Neural progenitor cell (in vitro differentiated cells): ENCODE measurements at regions not wholly inside any gene's neighbourhood (a gene's known extent, or its start where the extent isn't known, plus 50 kb on each side); places are given as distances from the start of the nearest gene placed in this dataset.

ENCODE experiments used
- CTCF ChIP-seq: fragments of 200-600 bp; sonication (generic); IDR thresholded peaks from 2 replicates; pipeline ENCODE4 v1.5.1; 2017; ENCODE audit warnings: antibody characterized with exemption, mild to moderate bottlenecking
- EZH2 ChIP-seq: fragments of 200-600 bp; sonication (generic); IDR thresholded peaks from 2 replicates; pipeline ENCODE4 v1.6.1; 2017; ENCODE audit warnings: antibody characterized with exemption, mild to moderate bottlenecking, moderate library complexity

- TF ChIP-seq EZH2 (no peak), CTCF (no peak)
Observed at GRCh38 chr2:190771726-190772125, 108.9 kb upstream of the GLS start.
